ENCODE measurements at regions not wholly inside any gene's neighbourhood (a gene's known extent, or its start where the extent isn't known, plus 50 kb on each side); places are given as distances from the start of the nearest gene placed in this dataset.

DNA sequence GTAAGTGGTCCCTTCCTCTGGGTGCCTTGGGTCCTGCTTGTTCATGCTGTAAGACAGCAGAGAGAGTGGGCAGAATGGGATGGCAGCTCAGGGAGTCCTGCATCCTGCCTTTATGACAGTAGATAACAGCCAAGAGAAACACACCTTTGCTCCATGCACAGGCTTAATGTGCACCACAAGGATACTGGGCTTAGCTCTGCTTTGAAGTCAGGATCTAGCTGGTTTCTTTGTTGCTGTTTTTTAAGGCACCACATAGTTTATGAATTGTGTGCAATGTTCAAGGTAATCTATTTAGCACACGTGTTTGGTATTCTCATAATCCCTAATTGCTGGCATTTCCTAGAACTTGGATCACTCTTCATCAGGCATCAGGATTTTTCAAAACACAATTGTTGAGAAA, 239.5 kb upstream of the DCN start:
- DNase-seq, result no peak

GRCh38 chr12:91419809-91420208, 237.2 kb upstream of the DCN start:
- no peak for DNase-seq

GRCh38 chr12:91418221-91419090, 235.8 kb upstream of the DCN start:
- DNase-seq, result no peak

GRCh38 chr12:91417650-91418049, 235.0 kb upstream of the DCN start:
- no peak for DNase-seq

- no peak for DNase-seq
Measured at GRCh38 chr12:91414636-91415035, 232.0 kb upstream of the DCN start.

- DNase-seq, result no peak
Measured at GRCh38 chr12:91413581-91414546, 231.2 kb upstream of the DCN start.

DNA sequence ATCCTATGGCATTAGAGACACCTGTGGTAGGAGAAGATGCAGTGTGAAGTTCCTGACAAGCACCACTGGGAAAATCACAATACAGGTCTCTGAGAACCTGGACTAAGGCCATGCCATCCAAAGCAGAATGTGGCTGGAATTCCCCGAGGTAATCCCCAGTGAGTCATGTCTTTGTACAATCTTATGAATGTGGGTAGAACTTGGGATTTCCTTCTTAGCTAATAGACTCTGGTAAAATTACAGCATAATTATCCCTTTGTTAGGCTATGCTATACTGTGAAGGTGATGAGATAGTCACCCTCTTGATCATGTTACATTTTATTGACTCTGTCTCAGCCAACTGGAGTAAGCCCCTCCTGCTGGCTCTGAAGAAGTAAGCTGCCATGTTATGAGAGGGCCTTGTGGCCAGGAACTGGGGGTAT, 224.3 kb upstream of the DCN start:
- no peak for DNase-seq

- no peak for DNase-seq
Measured at GRCh38 chr12:91404441-91404840, 221.8 kb upstream of the DCN start.

DNA sequence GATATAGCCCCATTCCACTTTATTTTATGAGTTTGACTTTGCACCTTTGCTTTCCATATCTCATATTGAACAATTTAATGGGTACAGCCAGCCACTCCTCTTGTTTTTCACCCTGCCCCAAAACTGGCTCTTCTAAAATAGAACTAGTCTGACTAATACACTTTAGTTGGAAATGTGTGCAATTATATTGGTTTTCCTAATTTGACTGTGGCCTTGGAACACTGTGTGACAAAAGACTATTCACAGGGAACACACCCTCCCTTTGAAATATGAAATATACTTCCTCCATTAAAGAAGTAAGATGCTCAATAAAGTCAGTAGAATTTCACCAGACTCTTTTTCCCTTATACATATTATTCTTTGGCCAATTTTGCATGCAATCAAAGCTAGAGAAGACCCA, 218.6 kb upstream of the DCN start:
- DNase-seq, result no peak

- no peak for DNase-seq
Measured at GRCh38 chr12:91400271-91400670, 217.7 kb upstream of the DCN start.

DNA sequence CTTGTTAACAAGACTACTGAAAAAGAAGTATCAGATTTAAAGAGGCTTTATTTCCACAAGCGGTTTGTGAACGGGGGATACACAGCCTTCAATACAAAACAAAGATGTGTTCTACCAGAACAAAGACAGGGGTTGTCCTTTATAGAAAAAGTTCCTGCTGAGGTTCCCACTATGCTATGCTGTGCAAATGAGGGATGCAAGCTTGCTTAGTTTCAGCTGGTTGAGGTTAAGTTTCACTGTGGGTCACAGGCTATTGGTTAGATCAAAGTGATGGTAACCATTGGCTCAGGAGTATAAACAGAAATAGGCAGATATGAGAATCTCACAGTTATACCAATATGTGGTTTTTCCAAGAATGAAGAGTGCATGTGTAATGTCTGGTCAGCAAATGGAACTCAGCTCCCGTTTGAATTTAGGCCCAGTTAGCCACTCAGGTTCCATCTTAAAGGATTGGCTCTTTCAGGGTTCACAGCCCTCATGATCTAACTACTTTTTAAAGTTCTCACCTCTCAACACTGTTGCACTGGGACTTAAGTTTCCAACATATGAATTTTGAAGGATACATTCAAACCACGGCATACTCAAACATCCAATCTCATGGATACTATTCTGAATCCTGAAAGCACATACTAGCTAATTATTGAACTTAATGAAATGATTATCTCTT, 215.4 kb upstream of the DCN start:
- no peak for DNase-seq

- no peak for DNase-seq
Measured at GRCh38 chr12:91396293-91396692, 213.7 kb upstream of the DCN start.

DNA sequence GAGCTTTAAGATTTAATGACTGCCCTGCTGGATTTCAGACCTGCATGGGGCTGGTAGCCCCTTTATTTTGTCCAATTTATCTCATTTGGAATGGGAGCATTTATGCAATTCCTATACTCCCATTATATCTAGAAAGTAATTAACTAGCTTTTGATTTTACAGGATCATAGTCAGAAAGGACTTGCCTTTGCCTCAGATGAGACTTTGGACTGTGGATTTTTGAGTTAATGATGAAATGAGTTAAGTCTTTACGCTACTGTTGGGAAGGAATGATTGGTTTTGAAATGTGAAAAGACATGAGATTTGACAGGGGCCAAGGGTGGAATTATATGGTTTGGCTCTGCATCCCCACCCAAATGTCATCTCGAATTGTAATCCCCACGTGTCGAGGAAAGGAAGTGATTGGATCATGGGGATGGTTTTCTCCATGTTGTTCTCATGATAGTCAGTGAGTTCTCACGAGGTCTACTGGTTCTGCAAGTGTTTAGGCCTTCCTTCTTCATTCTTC, 213.1 kb upstream of the DCN start:
- DNase-seq, result no peak

GRCh38 chr12:91394903-91395302, 212.3 kb upstream of the DCN start:
- DNase-seq, result no peak

DNA sequence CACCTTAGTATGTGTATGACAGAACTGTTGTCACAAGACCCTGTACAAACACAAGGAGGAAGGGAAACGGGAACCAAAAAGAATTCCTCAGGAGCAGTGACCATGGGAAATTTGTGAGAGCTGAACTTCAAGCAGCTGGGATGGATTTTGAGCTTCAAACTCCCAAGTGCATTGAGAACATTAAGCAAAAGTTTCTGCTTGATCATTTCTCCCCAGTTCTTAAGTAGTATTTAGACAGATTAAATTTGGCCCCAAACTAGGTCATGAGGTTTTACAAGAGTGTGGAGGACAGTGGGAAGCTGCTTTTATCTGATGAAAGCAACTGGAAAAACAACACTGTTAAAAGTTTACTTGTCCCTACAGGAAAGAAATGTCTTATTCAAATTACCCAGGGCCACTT, 206.0 kb upstream of the DCN start:
- no peak for DNase-seq

DNA sequence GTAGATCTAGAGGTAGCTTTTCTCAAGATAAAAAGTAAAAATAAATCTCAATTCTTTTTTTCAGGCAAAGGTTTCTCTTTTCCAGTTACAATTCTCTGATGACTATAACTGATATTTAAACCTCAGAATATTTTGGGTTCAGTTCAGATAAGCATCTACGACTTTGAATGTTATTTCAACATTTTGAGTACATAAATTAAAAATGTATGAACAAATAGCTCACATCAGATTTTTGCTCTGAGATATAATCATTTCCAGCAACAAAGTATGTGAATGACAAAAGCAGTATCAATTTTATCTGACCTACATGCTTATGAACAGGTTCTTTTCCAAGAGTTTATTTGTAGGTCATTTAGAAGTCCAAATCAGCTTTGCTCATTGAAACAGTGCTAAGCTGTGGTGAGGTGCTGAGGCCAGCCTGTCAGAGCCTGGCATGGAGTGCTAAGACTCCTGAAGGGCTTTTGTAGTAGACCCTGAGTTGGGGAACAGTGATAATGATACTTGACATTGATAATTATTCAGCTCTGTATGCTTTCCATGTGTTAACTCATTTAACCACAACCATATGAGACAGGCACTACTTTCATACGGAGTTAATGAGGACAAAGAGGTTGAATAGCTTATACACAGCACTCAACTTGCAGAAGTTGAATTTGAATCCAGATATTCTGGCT, 205.0 kb upstream of the DCN start:
- no peak for DNase-seq

- DNase-seq, result no peak
Measured at GRCh38 chr12:91384806-91385205, 202.2 kb upstream of the DCN start.

DNA sequence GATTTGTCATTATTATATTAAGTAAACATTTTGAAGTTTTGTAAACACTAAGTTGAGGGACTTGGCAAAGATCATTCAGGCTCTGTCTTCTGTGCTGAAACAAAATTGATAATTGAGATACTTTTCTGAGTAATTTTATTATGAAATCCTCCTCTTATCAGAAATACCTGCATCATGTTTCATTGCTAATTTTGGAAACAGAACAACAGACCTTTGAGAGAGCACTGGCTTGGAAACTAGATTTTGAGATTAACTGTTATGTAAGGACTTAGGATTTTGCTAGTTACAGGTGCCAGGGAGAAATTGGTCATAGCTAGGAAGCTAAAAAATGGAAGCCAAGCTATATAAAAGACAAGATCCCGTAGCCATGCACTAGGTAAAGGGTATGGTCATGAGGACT, 201.7 kb upstream of the DCN start:
- DNase-seq, result no peak

DNA sequence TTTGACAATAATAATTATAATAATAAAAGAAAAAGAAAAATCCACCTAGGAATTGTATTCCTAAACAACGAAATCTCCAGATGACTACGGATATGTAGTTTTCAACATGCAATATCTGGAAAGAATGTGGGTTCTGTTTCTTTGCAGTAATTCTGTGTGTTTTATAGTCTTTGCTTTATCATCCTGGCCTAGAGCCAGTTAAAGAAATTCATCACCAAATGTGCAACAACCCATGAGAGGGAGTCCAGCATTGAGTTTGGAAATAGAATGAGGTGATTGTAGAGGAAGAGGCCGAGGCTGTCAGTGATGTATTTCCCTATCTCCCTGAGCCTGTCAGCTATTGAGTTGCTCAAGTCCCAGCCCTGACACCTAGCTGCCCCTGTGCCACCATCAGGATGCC, 200.5 kb upstream of the DCN start:
- DNase-seq, result no peak

DNA sequence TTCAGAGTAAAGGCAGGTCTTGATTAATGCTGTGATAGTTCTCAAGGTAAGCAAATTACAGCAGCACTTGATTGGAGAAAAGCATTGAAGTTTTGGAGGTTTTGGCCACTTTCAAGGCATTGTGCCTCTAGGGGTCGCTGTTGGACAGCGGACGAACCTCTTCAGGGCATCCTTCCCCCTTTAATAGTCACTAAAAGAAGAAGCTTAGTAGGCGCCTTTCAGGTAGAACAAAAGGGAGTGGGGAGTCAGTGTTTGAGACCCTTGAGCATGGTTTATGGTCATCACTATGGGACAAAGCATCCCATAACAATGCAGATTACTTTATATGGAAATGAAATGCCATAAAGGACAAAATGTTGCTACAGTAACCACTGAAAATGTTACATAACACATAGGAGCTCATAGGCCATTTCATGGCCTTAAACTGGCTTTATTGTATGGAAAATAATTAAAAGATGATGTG, 199.5 kb upstream of the DCN start:
- peak; percentile 56 for DNase-seq

DNA sequence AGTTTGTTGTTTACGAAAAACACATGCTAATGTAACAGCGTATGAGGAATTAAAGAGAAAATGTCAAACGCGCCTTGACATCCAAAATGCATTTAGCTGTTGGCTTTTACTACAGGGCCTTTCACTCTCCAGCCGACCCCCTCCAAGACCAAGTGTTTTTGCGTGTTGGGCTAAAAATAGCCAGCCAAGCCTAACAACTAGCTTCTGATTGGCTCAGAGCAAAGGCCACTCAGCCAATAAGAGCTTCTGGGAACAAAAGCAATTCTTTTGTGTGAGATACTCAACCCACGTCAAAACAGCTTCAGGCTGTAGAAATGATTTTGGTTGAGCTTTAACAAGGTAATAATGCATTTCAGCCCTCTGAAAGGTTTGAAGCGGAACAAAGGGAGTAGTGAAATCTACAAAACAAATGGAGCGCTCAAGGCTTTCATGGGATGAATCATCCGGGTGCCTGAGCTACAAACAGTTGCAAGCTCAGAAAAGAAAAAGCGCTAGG, 198.7 kb upstream of the DCN start:
- DNase-seq, result no peak

DNA sequence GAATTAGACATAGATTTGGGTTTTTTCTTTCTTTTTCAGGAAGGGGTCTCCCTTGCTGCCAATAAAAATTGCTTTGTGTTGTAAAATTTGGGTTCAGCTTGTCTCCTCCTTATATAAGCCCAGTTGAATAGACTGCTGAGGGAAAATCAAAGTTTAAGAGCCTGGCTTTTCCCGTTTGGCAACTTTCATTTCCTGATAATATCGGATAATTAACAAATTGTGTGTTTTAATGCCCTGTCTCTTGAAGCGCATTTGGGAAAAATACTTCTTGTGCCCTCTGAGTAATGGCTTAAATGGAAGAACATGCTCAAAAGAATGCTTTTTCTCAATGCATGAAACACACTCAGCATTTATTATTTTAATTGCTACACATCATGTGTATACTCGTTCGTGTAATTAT, 198.0 kb upstream of the DCN start:
- DNase-seq, result no peak

Data from NCI-H1092 treated with DMSO at 0.1 percent for 48 hours (cell line).